ENCODE measurements at regions not wholly inside any gene's neighbourhood (a gene's known extent, or its start where the extent isn't known, plus 50 kb on each side); places are given as distances from the start of the nearest gene placed in this dataset.

DNA sequence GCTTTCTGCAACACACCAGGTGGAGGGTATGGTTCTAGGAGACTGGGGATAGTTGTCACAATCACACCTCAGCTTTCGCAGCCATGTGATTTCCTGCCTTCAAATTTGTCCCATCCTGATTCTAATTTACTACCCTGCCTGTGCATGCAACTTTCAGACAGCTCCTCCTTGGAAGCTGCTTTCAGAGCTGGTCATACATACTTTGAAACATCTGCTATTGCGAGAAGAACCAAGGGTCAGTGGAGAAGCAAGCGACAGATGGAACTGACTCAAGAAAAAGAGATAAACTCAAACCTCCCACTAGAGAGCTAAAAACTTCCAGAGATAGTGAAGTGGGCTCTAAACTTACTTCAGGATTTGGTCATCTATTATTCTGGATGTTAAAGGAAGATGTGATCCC lies 381.7 kb upstream of the FGF13 start:
- TF ChIP-seq HNRNPH1 (optimal IDR thresholded peaks at IDR 0.05; ENCODE audit: low read depth, low read length) = no peak
- TF ChIP-seq SP1 (CRISPR knock-in tag; IDR thresholded peaks at IDR 0.05) = no peak
- TF ChIP-seq, protein P1, sequence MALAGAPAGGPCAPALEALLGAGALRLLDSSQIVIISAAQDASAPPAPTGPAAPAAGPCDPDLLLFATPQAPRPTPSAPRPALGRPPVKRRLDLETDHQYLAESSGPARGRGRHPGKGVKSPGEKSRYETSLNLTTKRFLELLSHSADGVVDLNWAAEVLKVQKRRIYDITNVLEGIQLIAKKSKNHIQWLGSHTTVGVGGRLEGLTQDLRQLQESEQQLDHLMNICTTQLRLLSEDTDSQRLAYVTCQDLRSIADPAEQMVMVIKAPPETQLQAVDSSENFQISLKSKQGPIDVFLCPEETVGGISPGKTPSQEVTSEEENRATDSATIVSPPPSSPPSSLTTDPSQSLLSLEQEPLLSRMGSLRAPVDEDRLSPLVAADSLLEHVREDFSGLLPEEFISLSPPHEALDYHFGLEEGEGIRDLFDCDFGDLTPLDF (CRISPR knock-in tag; IDR thresholded peaks at IDR 0.05) = no peak
- TF ChIP-seq POLR2A (conservative IDR thresholded peaks at IDR 0.05) = no peak
- TF ChIP-seq SP2 (IDR thresholded peaks at IDR 0.05; ENCODE audit: extremely low read depth, low read depth, low read length, poor library complexity, severe bottlenecking) = no peak
- no peak for TF ChIP-seq POLR2AphosphoS5 (IDR thresholded peaks at IDR 0.05; ENCODE audit: control insufficient read depth, insufficient read depth, low read depth, low read length)
- TF ChIP-seq, protein P2, sequence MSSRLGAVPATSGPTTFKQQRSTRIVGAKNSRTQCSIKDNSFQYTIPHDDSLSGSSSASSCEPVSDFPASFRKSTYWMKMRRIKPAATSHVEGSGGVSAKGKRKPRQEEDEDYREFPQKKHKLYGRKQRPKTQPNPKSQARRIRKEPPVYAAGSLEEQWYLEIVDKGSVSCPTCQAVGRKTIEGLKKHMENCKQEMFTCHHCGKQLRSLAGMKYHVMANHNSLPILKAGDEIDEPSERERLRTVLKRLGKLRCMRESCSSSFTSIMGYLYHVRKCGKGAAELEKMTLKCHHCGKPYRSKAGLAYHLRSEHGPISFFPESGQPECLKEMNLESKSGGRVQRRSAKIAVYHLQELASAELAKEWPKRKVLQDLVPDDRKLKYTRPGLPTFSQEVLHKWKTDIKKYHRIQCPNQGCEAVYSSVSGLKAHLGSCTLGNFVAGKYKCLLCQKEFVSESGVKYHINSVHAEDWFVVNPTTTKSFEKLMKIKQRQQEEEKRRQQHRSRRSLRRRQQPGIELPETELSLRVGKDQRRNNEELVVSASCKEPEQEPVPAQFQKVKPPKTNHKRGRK (tag; IDR thresholded peaks at IDR 0.05) = no peak
- no peak for TF ChIP-seq NR2C2 (CRISPR knock-in tag; IDR thresholded peaks at IDR 0.05)
- no peak for TF ChIP-seq NR2C2 (tag; IDR thresholded peaks at IDR 0.05)
- no peak for TF ChIP-seq HDAC2 (IDR thresholded peaks at IDR 0.05)
